GM12865 (cell line): ENCODE measurements at regions not wholly inside any gene's neighbourhood (a gene's known extent, or its start where the extent isn't known, plus 50 kb on each side); places are given as distances from the start of the nearest gene placed in this dataset.

Experiments
- DNase-seq: peaks from one replicate; pipeline ENCODE4 v3.0.0; 2010; ENCODE audit warnings: low read depth
- H3K4me3 ChIP-seq: 2 replicates; pipeline ENCODE4 v1.5.1; 2011; ENCODE audit warnings: mild to moderate bottlenecking, low read depth, low read length, control low read depth
- TF ChIP-seq, protein P1 (sequence below): IDR thresholded peaks from 2 replicates; pipeline ENCODE4 v1.5.1; 2011; ENCODE audit warnings: low read length, control low read depth, low read depth, inconsistent platforms; ENCODE audit not compliant: insufficient read depth; ENCODE audit errors: missing control alignments

DNA sequence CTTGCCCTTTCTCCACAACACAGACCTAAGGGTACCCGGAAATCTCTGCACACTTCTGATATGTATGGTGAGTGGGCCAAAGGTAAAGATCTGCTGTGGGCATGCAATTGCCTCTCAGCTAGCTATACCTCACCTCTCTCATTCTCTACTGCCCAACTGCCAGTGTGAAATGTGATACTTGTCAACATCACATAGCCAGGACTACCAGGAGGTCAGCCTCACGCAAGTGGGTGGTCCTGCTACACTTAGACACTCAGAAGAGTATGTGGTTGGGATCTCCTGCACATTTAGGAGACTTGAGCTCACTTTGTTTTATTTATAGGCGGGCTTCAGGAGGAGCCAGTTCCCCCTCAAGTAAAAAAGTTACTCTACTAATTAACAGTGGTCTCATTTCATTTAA is 88.0 kb upstream of the MAN2A1 start:
- no peak for DNase-seq
- TF ChIP-seq, protein P1, sequence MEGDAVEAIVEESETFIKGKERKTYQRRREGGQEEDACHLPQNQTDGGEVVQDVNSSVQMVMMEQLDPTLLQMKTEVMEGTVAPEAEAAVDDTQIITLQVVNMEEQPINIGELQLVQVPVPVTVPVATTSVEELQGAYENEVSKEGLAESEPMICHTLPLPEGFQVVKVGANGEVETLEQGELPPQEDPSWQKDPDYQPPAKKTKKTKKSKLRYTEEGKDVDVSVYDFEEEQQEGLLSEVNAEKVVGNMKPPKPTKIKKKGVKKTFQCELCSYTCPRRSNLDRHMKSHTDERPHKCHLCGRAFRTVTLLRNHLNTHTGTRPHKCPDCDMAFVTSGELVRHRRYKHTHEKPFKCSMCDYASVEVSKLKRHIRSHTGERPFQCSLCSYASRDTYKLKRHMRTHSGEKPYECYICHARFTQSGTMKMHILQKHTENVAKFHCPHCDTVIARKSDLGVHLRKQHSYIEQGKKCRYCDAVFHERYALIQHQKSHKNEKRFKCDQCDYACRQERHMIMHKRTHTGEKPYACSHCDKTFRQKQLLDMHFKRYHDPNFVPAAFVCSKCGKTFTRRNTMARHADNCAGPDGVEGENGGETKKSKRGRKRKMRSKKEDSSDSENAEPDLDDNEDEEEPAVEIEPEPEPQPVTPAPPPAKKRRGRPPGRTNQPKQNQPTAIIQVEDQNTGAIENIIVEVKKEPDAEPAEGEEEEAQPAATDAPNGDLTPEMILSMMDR: no peak
- H3K4me3 ChIP-seq: no peak overlapping the region

DNA sequence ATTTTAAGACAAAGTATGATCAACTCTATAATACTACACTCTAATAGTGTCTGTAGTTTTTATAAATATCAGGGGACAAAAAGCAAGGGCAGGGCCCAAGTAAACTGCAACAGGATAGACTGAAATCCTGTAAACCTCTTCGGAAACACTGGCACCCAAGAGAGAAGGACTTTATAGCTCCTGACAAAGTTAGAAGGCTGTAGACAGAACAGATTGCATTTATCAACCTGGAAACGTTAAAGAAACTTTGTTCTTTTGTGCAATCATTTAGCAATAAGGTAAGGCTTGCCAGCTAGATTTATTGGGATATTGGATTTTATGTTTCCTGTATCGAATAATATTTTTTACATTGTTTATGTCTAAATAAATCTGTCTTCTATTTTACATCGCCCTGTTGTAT is 91.8 kb upstream of the MAN2A1 start:
- TF ChIP-seq, protein P1: no peak
- H3K4me3 ChIP-seq: no peak overlapping the region
- no peak for DNase-seq

DNA sequence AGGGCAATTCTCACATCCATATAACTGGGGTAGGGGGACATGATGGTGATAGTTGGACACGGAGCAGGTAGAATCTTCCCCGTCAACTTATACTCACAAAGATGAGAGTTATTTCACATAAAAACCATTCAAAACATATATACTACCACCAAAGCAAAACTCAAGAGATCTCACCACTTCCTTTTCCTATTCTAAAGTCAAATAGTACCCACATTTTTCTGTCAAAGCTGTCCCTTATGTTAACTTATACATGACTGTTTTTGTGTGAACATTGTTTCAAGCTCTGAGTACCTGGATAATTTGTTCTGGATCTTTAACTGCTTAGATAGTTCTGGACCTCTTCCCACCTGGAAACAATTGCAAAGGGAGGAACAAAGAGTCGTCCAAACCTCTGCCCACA is 95.5 kb upstream of the MAN2A1 start:
- TF ChIP-seq, protein P1: no peak
- no peak overlapping the region for H3K4me3 ChIP-seq
- DNase-seq: no peak

DNA sequence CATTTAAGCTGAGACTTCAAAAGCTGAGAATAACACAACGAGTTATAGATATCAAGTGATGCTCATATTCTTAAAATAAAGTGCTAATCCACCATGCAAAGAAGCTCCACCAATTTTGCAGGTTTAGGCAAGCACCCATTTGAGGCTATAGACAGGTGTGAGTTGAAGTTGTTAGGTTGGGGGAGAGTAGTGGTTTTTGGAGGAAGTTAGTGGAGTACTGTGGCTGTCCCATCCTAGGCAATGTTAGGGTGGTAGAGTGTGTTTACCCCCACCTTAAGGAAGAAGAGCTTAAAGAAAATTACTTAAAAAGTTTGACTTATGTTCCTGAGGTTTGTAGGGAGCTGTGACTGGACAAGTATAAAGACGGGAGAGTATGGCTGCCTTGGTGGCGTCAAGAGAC is 98.9 kb upstream of the MAN2A1 start:
- TF ChIP-seq, protein P1: no peak
- H3K4me3 ChIP-seq: no peak overlapping the region
- no peak for DNase-seq

DNA sequence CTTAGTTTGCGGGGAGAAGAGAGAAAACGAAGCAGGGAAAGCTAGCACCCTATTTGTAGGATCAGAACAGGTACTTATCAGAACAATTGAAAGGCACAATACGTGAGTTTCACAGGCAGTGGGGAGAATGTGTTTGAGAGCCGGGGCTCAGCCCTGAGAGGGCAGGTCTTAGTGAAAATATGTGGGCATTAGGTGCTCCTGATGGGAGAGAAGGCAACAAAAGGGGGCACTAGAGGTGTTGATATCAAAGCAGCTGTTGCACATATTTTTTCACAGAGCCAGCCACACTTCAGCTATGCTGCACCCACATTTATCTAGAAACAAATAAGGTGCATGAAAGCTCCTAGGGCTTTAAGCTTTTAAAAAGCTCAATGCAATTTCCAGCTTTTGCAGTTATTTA is 99.7 kb upstream of the MAN2A1 start:
- peak; percentile 2 for DNase-seq
- H3K4me3 ChIP-seq: no peak overlapping the region
- TF ChIP-seq, protein P1: no peak

DNA sequence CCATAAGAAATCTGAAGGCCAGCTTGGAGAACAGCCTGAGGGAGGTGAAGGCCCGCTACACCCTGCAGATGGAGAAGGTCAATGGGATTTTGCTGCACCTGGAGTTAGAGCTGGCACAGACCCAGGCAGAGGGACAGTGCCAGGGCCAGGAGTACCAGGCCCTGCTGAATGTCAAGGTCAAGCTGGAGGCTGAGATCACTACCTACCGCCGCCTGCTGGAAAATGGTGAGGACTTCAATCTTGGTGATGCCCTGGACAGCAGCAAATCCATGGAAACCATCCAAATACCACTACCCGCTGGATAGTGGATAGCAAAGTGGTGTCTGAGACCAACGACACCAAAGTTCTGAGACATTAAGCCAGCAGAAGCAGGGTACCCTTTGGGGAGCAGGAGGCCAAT is 100.5 kb upstream of the MAN2A1 start:
- TF ChIP-seq, protein P1: no peak
- no peak for DNase-seq
- H3K4me3 ChIP-seq: no peak overlapping the region

DNA sequence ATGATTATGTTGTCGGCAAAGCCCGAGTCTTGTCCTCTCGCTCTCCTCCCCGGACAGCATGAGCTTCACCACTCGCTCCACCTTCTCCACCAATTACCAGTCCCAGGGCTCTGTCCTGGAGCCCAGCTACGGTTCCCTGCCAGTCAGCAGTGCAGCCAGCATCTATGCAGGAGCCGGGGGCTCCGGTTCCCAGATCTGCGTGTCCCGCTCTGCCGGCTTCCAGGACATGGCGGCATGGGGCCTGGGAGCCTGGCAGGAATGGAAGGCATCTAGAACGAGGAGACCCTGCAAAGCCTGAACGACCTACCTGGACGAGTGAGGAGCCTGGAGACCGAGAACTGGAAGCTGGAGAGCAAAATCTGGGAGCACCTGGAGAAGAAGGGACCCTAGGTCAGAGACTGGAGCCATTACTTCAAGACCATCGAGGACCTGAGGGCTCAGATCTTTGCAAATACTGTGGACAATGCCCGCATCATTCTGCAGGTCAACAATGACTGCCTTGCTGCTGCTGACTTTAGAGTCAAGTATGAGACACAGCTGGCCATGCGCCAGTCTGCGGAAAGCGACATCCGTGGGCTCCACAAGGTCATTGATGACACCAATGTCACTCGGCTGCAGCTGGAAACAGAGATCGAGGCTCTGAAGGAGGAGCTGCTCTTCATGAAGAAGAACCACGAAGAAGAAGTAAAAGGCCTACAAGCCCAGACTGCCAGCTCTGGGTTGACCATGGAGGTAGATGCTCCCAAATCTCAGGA is 101.3 kb upstream of the MAN2A1 start:
- no peak for DNase-seq
- TF ChIP-seq, protein P1: no peak
- H3K4me3 ChIP-seq: no peak overlapping the region
